ENCODE measurements at regions not wholly inside any gene's neighbourhood (a gene's known extent, or its start where the extent isn't known, plus 50 kb on each side); places are given as distances from the start of the nearest gene placed in this dataset.
"Not testable (repeated sequence)": the region's sequence is repeated elsewhere in the genome, so short reads cannot be mapped to it uniquely, and the experiment has no call there.

GRCh38 chr4:66585767-66586166 is 915.5 kb upstream of the EPHA5 start:
- peak; percentile 33 to 93 (median 53) for DNase-seq

GRCh38 chr4:66577922-66578321 is 907.6 kb upstream of the EPHA5 start:
- DNase-seq = peak; percentile 31 to 92 (median 65)

GRCh38 chr4:66575008-66575696 is 904.9 kb upstream of the EPHA5 start:
- DNase-seq = no peak

DNA sequence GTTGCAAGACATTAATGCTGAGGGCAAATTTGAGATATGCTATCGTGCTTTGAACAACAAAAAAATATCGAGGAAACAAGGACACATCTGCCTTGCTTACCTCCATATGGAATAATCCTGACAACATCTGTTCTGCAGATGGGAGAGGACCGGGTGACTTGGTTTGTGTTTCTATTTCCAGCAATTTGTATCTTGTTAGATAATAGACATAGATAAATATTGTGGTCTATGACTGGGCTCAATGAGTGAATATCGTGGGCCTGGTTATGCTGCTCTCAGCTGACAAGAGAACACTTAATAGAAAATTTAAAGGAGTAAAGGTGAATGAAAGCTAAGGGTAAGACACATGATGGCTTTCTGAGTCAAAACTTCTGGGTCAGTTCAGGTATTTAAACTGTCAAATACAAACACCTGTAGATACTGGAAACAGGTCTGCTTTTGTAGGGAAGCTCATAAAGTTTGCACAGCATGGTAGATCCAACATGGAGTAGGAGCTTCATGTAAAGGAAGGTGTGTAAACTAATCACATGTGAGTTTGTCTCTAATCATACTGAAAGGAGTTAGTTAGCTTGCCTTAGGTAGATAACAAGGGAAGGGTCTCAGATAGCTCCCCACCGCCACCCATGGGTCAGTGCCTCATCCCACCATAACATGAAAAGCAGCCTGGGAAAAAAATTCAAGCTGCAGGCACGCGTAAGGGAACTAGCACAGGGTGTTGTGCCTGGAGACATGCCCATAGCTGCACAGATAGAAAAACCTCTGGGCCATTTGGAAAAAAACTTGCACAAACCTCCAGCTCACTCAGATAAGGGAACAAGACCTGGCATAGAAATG is 904.1 kb upstream of the EPHA5 start:
- no peak for DNase-seq

DNA sequence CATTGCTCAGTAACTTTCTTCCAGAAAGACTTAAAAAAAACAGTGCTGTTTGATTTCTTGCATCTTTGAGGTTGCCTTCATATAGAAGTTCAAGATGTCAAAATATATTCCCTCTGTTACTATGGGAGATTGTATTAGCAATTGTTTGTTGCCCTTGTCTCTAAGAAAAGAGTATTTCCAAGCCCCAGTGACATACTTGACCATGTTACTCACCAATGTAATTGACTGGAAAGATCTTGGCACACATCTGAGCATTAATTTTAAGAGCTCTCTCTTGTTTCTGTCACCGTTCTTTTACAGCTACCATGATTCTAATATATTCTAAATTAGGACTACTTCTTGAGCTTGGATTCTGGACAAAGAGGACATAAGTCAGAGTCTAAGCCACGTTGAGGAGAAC is 902.7 kb upstream of the EPHA5 start:
- peak in 1 of 3 experiments; percentile 50 for DNase-seq

DNA sequence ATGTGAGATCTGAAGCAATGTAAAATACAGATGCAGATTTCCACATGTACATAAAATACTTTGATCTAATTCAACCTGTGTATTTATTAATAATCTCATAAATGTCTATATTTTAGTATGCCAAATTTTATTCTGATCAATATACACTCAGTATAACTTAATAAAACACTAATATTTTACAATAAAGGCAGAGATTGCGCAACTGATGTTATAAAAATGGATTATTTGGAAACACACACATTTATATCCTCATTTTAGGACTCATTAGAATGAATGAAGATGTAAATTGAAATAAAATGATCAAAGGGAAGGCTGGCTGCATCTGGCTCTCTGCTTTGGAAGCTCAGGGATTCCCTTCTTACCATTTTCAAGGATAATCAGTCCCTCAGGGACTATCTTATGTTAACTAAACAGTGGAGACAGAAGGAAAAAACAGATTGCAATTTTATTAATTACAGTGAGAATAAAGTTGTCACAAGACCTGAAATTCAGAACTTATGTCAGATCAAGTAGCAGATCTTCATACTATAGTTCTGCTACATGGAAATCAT is 900.9 kb upstream of the EPHA5 start:
- no peak for DNase-seq

GRCh38 chr4:66569228-66569627 is 898.9 kb upstream of the EPHA5 start:
- DNase-seq = no peak

GRCh38 chr4:66568431-66568830 is 898.1 kb upstream of the EPHA5 start:
- no peak for DNase-seq

- no peak for DNase-seq
These were observed 897.7 kb upstream of the EPHA5 start for GRCh38 chr4:66568001-66568400.

DNA sequence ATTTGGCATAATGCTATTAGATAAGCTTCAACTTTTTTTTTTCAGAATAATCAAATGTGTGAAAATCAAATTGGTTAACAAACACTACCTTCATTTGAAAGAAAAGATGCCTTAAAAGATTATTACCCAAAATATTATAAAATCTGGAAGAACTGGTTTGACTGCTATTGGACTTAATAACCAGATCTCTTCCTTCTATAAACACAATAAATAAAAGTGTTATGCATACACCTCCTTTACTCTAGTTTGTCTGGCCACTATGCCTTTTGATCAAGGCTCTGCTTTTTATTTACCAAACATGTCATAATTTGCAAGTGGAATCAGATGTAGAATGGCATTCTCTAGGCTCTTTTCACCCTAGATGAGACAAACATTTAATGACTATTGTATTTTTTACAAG is 897.3 kb upstream of the EPHA5 start:
- DNase-seq = peak in 1 of 3 experiments; percentile 40

DNA sequence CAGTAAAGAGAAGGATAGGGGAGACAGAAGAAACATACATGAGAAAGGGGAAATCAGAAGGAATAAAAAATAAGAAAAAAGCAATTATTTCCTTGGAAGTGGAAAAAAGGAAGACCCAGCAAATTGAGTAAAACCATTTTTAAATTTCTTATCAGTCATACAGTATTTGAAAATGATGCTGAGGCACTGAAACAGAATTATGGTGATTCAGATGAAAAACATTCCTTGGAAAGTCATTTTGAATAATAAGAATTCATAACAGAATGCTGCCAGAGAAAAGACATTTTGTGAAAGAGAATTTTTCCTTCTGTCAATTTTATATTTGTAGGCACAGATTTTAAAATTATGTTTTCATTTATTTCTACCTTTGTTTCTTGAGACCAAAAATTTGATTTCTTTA is 895.5 kb upstream of the EPHA5 start:
- no peak for DNase-seq

- DNase-seq = peak in 2 of 3 experiments; percentile 7 to 94
These were observed 894.8 kb upstream of the EPHA5 start for GRCh38 chr4:66564901-66565651.

DNA sequence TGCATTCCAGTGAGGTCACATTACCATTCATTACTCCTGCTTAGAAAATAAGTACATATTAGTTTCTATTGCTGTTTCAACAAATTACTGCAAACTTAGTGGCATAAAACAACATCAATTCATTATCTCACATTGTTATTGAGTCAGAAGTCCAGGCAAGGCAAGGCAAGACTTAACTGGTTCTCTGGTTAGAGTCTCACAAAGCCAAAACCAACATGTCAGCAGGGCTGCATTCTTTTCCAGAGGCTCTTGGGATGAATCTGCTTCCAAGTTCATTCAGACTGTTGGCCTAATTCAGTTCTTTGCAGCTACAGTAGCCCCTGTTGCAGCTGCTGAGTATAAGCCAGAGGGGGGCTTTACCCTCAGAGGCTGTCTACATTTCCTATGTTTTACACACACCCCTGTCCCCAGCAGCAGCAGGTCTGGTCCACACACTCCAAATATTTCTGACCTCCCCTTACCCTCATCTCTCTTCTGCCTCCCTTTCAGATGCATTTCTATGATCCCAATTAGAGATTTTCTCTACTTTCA is 892.1 kb upstream of the EPHA5 start:
- no peak for DNase-seq

GRCh38 chr4:66561465-66562053 is 891.3 kb upstream of the EPHA5 start:
- not testable (repeated sequence) for DNase-seq

DNA sequence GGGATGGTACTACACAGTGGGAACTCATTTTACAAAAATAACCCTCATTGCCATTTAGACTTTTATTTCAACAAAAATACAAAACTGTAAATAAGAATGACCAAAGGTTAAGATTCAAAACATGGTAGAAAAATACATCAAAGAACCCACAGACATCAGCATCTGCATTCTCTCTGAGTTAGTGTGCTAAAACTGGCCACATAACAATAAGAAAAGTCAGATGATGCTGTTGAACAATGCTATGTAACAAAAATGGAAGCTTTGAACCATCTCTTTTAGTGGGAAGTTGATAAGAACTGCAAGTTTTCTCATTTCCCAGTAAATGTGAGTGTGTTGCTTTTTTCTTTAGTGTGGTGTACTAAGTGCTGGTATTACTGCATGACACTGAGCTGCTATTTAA is 888.4 kb upstream of the EPHA5 start:
- DNase-seq = no peak

- DNase-seq = no peak
These were observed 886.5 kb upstream of the EPHA5 start for GRCh38 chr4:66556651-66557278.

DNA sequence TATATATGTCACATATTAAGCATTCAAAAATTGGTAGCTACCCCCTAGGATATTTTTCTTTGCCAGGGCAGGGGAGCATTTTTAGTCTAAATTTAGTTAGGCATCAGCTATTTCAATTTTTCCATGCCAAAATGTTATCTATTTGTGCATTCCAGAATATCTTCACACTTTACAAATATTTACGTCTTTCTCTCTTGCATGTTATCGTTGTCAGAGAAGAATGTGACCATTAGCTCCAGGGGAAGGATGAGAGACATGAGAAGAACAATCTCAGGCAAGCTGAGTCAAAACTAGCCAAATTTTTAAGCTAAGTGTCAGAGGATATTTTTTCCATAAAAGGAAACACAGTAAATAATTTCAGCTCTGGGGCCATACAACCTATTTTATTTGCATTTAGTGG is 885.0 kb upstream of the EPHA5 start:
- DNase-seq = no peak

DNA sequence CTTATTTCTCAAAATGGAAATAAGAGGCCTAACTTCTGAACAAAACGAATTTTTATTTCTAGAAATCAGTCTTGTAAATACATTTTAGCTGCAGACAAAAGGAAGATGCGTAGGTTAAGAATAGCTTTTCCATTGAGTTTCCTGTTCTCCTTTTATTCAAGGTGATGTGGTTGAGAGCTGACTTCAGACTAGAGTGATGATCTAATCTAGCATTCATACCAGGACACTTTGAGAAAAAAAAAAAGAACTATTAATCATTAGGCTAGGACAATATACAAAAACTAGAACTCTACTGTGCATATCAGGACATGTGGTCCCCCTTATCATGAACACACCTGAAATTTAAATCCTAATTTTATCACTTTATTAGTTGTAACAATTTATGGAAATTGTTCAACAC is 884.5 kb upstream of the EPHA5 start:
- DNase-seq = no peak

- DNase-seq = not testable (repeated sequence)
These were observed 875.0 kb upstream of the EPHA5 start for GRCh38 chr4:66545301-66545700.

- no peak for DNase-seq
These were observed 874.0 kb upstream of the EPHA5 start for GRCh38 chr4:66544281-66544680.

GRCh38 chr4:66539745-66540144 is 869.5 kb upstream of the EPHA5 start:
- no peak for DNase-seq

DNA sequence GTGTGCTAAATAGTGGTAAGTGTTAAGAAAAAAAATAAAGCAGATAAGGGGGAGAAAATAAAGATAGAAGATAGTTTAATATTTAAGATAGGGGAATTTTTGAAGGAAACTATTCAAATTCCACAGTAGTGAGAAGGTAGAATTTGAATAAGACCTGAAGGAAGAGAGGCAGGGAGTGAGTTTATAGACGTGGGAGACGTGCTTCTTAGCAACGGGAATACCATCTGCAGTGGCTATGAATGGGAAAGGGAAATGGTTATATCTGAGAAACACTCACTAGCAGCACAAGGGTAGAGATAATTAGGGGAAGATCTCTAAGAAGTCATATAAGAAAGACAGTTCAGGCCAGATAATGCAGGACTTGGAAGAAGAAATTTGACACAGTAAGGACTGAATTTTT is 854.5 kb upstream of the EPHA5 start:
- no peak for DNase-seq
